ENCODE measurements at regions not wholly inside any gene's neighbourhood (a gene's known extent, or its start where the extent isn't known, plus 50 kb on each side); places are given as distances from the start of the nearest gene placed in this dataset.

DNA sequence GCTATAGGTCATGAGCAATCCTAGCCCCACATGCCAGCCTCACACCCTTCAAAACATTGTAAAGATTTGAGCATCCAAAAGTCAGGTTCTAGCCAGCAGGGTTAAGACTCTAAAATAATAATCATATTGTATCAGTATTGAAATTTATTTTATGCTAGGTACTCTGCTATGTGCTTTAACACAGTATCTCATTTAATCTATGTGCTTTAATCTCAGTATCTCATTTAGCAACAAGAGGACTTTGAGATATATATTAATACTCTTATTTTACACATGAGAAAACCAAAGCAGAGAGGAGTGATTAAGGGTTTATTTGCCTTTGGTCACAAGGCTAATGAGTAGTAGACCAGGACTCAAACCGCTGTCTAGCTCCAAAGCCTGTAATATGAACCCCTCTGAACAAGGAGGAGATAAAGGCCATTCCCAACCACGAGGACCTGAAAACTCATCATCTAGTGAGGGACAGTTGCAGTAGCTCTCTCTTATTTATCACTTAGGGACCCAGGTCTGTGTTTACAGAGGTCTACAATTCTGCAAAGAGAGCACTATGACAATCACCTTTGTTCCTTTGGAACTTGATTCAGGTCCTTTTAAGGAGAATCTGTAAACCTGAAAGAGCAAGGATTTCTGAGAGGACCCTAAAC, 116.5 kb upstream of the SERTAD2 start:
- DNase-seq: no peak

DNA sequence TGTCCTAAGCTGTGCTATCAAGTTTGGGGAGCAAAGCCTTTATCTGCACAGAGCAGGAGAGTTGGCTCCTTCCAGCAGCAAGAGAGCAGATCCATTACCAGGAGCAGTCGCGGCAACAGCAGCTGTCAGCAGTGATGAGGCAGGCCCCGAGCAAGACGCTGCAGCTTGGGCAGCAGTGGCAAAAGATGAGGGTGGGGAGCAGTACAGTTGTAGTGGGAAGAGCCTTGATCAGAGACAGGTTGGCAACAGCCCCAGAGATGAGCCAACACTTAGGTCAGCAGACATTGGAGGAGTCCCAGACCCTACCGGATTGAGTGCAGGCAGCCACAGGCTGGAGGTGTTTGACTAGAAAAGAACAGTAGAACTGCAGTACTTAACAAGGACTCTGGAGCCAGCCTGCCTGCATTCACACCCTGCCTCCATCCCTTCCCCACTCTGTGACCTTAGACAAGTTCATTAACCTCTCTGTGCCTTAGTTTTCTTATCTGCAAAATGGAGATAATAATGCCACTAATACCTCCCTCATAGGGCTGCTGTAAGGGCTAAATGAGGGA, 117.1 kb upstream of the SERTAD2 start:
- no peak for DNase-seq

DNA sequence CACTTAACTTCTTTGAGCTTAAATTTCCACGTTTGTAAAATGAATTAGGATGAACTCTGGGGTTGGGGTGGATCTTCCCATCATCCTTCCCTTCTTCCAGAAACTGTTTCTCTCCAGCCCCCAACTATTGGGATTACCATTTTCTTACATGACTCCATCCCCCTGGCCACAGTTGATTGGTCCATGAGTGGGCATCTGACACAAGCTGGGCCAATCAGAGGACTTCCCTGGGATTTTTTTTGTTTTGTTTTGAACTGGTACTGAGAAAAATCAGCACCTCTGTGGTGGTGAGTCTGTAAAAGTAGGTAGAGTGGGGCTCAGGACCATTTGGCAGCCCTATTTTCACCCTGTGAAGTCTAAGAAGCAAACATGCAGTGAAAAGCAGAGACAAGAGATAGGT, 118.0 kb upstream of the SERTAD2 start:
- no peak for DNase-seq

DNA sequence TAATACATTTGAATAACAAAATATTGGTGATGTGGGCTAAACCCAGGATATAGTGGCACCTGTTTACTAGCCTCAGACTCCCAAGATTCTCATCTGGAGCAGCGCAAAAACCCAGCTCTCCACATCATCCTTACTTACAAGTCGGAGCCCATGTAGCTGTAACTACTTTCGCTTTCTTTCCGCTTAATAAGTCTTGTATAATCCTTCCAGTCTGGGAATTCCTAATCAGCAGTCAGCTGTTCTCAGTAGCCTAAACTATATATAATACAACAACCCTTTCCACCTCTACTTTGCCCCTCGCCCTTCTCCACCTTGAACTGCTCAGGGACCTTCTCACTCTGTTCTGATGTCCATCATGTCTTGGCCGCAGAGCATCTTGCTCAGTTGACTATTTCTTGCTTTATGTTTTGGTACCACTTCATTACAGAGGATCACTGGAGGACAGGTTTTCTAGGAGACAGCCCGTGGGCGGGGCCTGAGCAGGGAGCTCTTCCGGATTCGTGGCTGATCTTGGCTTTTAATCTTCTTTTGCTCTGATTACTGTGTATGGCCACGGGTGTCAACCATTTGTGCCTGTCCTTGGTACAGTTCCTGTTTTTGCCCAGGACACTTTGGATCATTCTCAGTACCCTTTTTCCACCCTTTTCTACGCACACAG, 119.9 kb upstream of the SERTAD2 start:
- DNase-seq: no peak

DNA sequence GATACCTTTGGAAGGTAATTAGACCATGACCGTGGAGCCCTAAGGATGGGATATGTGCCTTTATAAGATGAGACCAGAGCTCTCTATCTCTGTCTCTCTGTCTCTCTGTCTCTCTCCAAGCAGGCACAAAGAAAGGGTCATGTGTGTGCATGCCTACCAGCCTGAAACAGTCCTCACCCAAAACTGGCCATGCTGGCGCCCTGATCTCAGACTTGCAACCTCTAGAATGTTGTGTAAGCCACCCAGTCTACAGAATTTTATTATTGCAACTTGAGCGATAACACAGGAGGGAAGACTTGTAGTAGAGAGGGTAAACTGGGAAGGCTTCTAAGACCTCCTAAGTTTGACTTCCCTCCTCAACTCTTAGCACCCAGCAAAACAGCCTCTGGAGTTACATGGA, 124.1 kb upstream of the SERTAD2 start:
- no peak for DNase-seq

DNA sequence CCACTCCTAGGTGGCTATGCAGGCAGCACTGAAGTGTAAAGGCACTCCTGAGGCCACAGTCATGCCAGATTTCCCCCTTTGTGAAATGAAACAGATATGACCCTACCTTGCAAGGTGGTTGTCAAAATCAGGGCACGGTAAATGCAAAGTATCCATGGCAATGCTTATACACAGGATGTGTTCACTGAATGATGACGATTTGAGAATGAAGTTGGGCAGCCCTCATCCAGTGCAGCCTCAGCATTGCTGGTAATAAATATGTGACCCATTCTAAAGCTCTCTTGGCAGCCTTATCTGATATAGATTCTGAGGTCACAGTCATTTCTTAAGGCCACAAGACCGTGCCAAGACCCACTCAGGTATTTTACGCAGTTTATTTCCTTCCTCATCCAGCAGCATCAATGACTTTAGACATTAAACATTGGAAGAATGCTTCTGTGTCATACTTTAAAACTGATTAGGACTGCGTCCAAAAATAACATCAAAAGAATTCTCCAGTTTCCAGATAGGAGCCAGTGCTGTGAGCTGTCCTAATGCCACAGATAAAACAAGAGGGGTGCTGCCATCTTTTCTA, 125.5 kb upstream of the SERTAD2 start:
- no peak for DNase-seq

DNA sequence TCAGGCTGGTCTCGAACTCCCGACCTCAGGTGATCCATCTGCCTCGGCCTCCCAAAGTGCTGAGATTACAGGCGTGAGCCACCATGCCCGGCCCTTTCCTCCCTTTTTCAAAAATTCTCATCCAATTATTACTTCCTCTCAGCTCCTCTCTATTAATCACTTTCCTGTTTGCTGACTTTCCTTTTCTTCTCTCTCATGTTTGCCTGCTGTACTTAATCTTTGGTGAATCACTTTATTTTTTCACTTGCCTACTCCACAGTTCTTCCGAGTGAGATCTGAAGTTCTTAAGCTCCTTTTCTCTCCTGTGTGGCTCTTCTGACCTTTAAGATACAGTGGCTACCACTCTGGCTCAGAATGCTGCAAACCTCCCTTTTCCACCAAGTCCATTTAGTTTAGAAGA, 126.3 kb upstream of the SERTAD2 start:
- DNase-seq: no peak

DNA sequence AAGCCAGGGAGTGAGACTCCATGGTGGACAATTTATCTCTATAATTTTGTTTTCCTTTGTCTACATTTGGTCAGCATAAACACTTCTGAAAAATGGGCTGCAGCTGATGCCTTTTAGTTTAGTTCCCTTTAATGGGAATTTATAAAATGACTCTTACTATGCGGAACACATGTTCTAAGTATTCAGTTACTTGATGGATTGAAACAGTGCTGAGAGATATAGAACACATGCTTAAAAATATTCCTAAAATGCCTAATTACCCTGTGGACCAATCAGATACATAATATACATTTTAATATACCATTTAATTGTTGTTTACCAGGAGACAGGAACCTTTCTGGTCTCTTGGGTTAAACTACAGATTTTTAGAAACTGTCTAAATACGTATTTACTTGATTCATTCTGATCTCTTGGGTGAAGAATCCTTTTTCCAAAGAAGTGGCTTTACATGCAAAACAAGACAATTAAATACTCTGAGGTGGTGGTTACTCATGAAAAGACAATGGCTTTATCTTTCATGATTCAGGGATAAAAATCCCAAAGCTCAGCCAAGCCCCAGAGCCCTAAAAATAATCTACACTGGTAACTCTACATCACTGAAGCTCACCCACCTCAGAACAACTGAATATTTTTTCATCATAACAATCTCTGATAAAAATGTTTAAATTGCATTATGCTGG, 128.1 kb upstream of the SERTAD2 start:
- no peak for DNase-seq

DNA sequence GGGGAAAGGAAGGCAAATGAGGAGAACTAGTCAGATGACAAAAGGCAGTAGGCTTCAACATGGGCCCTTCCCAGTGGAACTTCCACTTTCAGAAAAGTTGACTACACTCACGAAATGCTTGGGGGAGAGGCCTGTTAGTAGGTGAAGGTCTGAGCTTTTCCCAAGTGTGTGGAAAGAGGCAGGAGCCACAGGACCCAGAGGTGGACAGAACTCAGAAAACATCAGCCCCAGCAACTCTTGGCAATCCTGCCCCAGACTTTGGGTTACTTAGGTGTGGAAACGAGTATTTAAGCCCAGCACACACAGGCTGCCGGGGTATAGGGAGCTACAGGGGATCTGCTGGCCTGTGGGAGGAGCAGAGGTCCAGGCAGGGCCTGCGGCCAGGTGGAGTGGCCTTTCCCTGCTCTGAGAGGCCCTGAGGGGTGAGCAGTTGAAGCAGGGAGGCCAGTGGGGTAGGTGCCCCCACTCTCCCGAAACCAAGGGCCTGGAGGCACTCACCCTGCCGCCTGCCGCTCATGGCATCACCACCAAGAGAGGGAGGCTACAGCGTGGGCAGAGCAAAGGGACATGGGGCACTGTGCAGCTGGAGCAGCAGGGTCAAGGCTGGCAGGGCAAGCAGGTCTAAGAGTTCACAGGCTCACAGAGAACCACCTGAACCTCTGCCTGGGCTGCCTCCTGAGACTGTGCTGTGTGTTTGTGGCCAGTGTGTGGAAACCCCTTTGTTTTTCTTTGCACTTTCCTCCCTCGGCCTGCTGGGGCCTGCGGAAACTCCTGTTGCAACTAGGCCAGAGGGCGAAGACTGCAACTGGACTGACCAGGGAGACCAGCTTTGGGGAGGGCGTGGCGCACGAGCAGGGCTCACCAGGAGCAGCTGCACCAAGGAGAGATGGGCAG, 130.7 kb upstream of the SERTAD2 start:
- DNase-seq: no peak

DNA sequence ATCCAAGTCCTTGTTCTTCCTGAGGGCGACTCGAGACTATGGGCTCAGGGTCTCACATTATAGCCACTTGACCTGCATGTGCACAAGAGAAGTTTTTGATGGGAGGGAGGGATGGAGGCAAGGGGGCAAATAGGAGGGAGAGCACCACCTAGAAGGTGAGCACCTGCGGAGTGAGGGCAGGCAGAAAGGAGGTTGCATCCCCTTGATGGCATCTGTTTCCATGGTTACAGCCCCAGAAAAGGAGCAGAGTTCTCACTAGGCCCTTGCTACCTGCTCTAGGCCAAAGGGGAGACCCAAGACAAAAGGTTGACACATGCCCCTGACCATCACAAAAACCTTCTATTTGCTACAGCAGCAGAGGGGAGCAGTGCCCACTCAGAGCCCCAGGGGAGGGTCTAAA, 131.5 kb upstream of the SERTAD2 start:
- no peak for DNase-seq

DNA sequence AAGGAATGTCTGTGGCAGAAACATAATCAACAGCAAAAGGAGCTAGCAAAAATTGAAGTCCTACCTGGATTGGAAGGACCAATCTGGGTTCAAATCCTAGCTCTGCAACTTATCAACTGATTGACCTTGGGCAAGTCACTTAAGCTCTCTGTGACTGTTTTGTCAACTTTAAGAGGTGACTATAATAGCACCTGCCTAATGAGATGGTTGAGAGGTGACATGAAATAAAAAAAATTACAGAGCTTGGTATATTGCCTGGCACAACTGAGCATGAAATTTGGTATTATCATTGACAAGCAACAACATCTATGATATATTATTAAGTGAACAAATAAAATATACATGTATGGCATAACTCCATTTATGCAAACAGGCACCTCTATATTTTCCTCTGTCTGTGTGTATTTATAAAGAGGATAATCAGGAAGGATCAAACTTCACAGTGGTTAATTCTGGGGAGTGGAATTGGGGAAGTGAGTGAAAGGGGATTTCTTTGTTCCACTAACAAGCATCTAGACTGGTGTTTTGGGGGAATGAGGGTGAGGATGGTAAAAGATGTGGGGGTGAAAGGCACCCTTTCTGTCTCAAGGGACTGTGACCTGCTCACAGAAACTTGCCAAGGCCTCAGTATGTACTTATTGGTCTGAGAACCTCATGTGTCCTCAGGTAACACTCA, 132.8 kb upstream of the SERTAD2 start:
- DNase-seq: no peak

DNA sequence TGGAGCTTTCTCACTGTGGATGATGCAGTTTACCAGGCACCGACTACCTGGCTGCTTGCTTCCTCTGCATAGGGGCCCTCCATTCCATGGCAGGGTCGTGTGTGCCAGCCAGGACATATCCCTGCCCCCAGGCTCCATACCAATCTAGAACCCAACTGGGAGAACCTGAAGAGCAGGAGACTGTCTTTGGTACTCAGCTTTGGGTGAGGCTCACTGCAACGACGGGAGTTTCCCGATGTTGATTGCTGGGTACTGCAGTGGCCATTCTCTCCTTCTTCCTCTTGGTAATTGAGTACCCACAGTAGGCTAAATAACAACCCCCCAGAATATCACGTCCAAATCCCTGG, 133.3 kb upstream of the SERTAD2 start:
- DNase-seq: no peak

DNA sequence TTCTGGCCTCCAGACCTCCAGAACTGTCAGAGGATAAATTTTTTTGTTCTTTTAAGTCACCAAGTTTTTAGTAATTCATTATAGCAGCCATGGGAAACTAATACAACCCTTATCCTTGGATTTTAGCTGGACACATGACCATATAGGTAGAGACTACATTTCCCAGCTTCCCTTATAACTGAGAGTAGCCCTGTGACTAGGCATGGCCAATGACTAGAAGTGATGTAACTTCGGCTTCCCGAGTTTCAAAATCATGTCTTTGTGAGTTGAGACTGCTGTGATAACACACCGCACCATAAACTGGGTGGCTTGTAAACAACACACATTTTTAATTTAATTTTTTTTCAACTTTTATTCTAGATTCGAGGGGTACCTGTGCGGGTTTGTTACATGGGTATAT, 134.0 kb upstream of the SERTAD2 start:
- DNase-seq: no peak

DNA sequence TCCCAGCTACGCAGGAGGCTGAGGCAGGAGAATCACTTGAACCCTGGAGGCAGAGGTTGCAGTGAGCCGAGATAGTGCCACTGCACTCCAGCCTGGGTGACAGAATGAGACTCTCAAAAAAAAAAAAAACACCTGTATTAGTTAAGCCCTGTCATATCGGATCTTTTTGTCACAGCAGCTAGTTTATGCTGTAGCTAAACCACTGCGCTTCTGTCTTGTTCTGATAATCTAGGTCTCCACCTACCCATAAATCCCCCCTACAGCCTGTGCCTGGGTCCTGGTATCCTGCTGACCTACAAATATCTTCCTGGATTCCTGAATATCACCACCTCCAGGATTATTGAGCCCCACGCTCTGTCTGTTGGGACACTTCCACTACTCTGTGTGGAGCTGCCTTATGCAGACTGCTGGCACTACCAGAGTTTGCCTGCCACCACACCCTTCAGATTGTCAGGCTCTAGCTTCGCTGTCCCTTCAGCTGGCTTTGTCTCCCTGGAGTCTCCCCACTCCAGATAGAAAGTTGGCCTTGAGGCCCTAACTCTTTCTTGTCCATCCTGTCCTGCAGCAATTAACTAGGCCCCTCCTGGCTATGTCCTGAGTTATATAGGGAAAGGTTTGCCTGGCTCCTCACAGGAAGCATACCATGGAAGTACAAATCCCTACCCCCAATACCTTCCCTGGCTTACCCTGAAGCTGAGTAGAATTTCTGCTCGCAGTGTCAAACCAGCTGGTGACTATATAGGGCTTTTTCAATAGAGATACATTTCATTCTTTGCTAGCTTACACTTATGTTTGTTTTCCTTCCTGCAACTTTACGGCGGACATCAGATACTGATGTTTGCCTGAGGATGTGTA, 136.0 kb upstream of the SERTAD2 start:
- no peak for DNase-seq

DNA sequence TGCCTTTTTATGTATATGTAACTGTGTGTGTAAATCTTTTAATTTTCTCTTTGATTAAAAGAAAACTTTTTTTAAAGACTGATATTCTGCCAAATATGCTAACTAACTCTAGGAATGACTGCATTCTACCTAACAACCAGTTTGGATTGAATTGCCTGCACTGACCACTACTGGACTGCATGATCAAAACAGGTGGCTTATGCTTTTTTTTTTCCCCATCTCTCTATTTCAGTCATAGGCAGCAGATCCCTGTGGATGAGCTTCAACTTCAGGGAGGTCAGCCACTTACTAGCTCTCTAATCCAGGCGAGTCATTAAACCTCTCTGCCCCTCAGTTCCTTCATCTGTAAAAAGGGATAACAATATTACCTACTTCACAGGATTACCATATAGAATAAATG, 138.6 kb upstream of the SERTAD2 start:
- no peak for DNase-seq

DNA sequence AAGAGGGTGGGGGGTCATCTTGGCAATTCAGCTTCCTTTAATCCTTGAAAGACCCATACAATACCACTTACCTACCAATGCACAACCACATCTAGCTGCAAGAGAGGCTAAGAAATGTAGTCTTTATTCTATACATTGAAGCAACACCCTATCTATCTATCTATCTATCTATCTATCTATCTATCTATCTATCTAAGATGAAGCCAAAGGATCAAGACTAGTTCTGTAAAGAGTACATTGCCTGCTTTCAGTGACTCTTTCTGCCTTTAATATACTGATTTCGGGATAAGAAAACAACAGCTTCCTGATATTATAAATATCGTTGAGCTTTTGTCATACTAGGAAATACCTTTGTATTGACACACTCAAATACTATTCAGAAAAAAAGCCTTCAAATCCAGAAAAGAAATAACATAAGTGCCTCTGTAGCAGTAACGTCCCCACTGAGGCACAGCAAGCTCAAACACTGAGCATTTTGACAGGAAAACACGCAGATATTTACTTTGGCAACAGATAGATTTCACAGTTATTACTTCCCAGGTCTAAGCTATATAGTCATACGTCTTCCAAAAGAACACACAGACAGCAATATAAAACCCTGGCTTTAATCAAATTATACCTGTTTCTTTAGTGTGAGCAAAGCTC, 139.4 kb upstream of the SERTAD2 start:
- no peak for DNase-seq

DNA sequence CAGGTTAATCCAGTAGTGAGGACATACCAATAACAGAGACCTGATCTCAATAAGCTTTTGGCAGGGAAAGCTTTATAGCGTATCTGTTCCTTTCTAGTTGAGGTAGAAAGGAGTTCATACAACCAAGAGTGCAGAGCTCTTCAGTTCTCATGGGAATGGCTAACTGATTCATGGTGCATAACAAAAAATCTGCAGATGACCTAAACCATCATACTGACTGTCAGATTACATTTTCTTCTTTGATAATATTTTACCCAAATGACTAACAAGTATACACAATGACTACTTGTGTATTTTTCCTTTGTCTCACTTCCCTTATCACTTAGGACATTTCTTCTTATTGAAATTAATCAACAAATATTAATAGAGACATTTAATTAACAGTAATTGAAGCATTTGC, 140.0 kb upstream of the SERTAD2 start:
- DNase-seq: no peak

DNA sequence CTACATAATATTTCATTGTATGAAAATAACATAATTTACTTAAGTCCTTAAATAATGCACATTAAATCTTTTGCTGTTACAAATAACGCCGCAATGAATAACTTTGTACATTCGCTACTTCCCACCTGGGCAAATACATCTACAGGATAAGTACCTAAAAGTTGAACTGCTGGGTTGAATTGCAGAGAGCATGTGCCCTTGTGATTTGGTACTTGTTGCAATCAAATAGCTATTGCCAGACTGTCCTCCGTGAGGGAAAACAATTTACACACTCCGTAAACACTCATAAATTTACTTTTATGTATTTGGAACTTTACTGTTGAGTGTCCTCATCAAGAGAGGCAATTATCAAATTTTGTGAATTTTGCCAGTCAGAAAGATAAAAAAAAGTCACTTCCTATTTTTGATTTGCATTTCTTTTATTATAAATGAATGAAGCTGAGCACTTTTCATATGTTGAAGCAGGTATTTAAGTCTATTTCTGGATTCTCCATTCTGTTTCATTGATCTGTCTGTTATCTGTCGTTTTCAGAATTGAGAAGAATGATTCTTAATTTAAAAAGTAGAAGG, 140.8 kb upstream of the SERTAD2 start:
- DNase-seq: no peak

DNA sequence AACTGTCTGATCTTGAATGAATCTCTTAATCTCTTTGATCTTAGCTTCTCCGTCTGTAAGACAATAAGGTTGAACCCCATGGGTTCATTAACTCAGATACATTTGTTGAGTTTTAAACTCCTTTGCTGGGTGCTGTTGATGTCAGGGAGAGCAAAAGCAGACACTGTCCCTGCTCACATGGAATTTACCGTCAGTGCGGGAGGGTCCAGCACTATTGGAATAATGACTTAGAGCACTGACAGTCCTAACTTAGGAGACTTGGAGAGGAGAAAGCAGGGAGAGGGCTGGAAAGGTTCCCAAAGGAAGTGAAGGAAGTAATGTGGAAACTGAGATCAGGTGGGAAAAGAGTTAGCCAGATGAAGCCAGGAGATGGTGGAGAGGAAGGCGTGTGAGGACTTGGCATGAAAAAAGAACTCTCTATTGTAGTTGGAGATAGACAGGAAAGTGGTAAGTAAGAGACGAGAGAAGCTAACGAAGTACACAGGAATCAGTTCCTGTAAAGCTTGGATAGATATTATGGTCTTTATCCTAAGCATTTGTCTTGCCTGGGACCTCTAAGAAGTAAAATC, 141.4 kb upstream of the SERTAD2 start:
- DNase-seq: no peak

DNA sequence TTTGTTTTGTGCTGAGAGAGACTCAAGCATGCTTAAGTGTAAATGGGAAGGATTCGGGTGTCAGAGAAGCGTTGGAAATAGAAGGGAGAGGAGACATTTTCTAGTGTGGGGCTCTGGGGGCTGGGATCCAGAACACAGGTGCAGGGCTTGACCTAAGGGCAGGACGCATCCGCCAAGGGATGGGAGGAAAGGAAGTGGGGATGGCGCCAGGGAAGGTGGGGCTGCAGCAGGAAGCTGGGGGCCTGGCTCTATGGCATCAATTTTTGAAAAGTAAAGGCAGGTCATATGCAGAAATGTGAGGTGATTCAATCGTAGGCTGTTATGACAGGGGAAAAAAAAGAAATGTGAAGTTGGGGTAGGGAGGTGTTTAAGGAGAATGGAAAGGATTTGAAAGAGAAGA, 143.2 kb upstream of the SERTAD2 start:
- no peak for DNase-seq
